ENCODE measurements at regions not wholly inside any gene's neighbourhood (a gene's known extent, or its start where the extent isn't known, plus 50 kb on each side); places are given as distances from the start of the nearest gene placed in this dataset.
"Not testable (repeated sequence)": the region's sequence is repeated elsewhere in the genome, so short reads cannot be mapped to it uniquely, and the experiment has no call there.

GRCh38 chr1:61028136-61028535 is 54.2 kb upstream of the NFIA start:
- H3K4me3 Mint-ChIP-seq: no peak overlapping the region
- H3K27ac Mint-ChIP-seq: no peak overlapping the region
- H3K27me3 Mint-ChIP-seq: no peaks in the 10 kb centered on the region
- no peaks in the 10 kb centered on the region for H3K36me3 Mint-ChIP-seq
- no peaks in the 10 kb centered on the region for H3K4me1 Mint-ChIP-seq (ENCODE audit: low read depth)
- no peaks in the 10 kb centered on the region for H3K9me3 Mint-ChIP-seq (ENCODE audit: low read depth)

GRCh38 chr1:61018068-61018467 is 64.3 kb upstream of the NFIA start:
- H3K27me3 Mint-ChIP-seq: peaks cover 21% of the 10 kb centered on the region
- H3K36me3 Mint-ChIP-seq; H3K4me1 Mint-ChIP-seq (ENCODE audit: low read depth); H3K27ac Mint-ChIP-seq; H3K4me3 Mint-ChIP-seq; H3K9me3 Mint-ChIP-seq (ENCODE audit: low read depth): not testable (repeated sequence)

- Mint-ChIP-seq H3K27me3 (peaks cover 21% of the 10 kb centered on the region), H3K27ac (no peak overlapping the region), H3K4me1 (ENCODE audit: low read depth) (peaks cover 2% of the 10 kb centered on the region), H3K9me3 (ENCODE audit: low read depth) (no peaks in the 10 kb centered on the region), H3K4me3 (no peak overlapping the region), H3K36me3 (no peaks in the 10 kb centered on the region)
Measured at GRCh38 chr1:61017651-61018050, 64.7 kb upstream of the NFIA start.

GRCh38 chr1:61013946-61014667 is 68.3 kb upstream of the NFIA start:
- H3K27me3 Mint-ChIP-seq: peaks cover 17% of the 10 kb centered on the region
- peaks cover 2% of the 10 kb centered on the region for H3K4me1 Mint-ChIP-seq (ENCODE audit: low read depth)
- H3K4me3 Mint-ChIP-seq: no peak overlapping the region
- no peaks in the 10 kb centered on the region for H3K9me3 Mint-ChIP-seq (ENCODE audit: low read depth)
- H3K36me3 Mint-ChIP-seq: no peaks in the 10 kb centered on the region
- no peak overlapping the region for H3K27ac Mint-ChIP-seq

GRCh38 chr1:61013189-61013945 is 69.0 kb upstream of the NFIA start:
- H3K36me3 Mint-ChIP-seq: no peaks in the 10 kb centered on the region
- peaks cover 2% of the 10 kb centered on the region for H3K4me1 Mint-ChIP-seq (ENCODE audit: low read depth)
- no peak overlapping the region for H3K4me3 Mint-ChIP-seq
- H3K9me3 Mint-ChIP-seq (ENCODE audit: low read depth): no peaks in the 10 kb centered on the region
- no peak overlapping the region for H3K27ac Mint-ChIP-seq
- H3K27me3 Mint-ChIP-seq: peaks cover 17% of the 10 kb centered on the region

GRCh38 chr1:61012341-61012761 is 70.0 kb upstream of the NFIA start:
- Mint-ChIP-seq H3K36me3 (no peaks in the 10 kb centered on the region), H3K4me1 (ENCODE audit: low read depth) (peaks cover under 1% of the 10 kb centered on the region), H3K27ac (no peak overlapping the region), H3K27me3 (peaks cover 14% of the 10 kb centered on the region), H3K9me3 (ENCODE audit: low read depth) (no peaks in the 10 kb centered on the region), H3K4me3 (no peak overlapping the region)

- H3K4me3 Mint-ChIP-seq: no peak overlapping the region
- H3K27me3 Mint-ChIP-seq: peaks cover 9% of the 10 kb centered on the region
- no peaks in the 10 kb centered on the region for H3K9me3 Mint-ChIP-seq (ENCODE audit: low read depth)
- H3K36me3 Mint-ChIP-seq: no peaks in the 10 kb centered on the region
- H3K4me1 Mint-ChIP-seq (ENCODE audit: low read depth): no peaks in the 10 kb centered on the region
- no peak overlapping the region for H3K27ac Mint-ChIP-seq
Measured at GRCh38 chr1:61011561-61012263, 70.6 kb upstream of the NFIA start.

GRCh38 chr1:61007534-61008364 is 74.6 kb upstream of the NFIA start:
- Mint-ChIP-seq H3K27me3 (peaks cover 2% of the 10 kb centered on the region), H3K27ac (no peak overlapping the region), H3K9me3 (ENCODE audit: low read depth) (no peaks in the 10 kb centered on the region), H3K4me1 (ENCODE audit: low read depth) (no peaks in the 10 kb centered on the region), H3K36me3 (no peaks in the 10 kb centered on the region), H3K4me3 (no peak overlapping the region)

- no peaks in the 10 kb centered on the region for H3K36me3 Mint-ChIP-seq
- no peak overlapping the region for H3K27ac Mint-ChIP-seq
- peaks cover 2% of the 10 kb centered on the region for H3K27me3 Mint-ChIP-seq
- H3K4me1 Mint-ChIP-seq (ENCODE audit: low read depth): no peaks in the 10 kb centered on the region
- no peak overlapping the region for H3K4me3 Mint-ChIP-seq
- H3K9me3 Mint-ChIP-seq (ENCODE audit: low read depth): no peaks in the 10 kb centered on the region
Measured at GRCh38 chr1:61005614-61006580, 76.5 kb upstream of the NFIA start.

- no peaks in the 10 kb centered on the region for H3K36me3 Mint-ChIP-seq
- H3K27me3 Mint-ChIP-seq: peaks cover 2% of the 10 kb centered on the region
- H3K4me1 Mint-ChIP-seq (ENCODE audit: low read depth): no peaks in the 10 kb centered on the region
- no peaks in the 10 kb centered on the region for H3K9me3 Mint-ChIP-seq (ENCODE audit: low read depth)
- no peak overlapping the region for H3K27ac Mint-ChIP-seq
- no peak overlapping the region for H3K4me3 Mint-ChIP-seq
Measured at GRCh38 chr1:61004262-61005003, 77.9 kb upstream of the NFIA start.

- Mint-ChIP-seq H3K9me3 (ENCODE audit: low read depth) (no peaks in the 10 kb centered on the region), H3K4me1 (ENCODE audit: low read depth) (no peaks in the 10 kb centered on the region), H3K36me3 (no peaks in the 10 kb centered on the region), H3K27me3 (no peaks in the 10 kb centered on the region), H3K27ac (no peak overlapping the region), H3K4me3 (no peak overlapping the region)
Measured at GRCh38 chr1:61000327-61000726, 82.0 kb upstream of the NFIA start.

GRCh38 chr1:60998786-60999185 is 83.6 kb upstream of the NFIA start:
- no peak overlapping the region for H3K4me3 Mint-ChIP-seq

GRCh38 chr1:60994828-60995492 is 87.4 kb upstream of the NFIA start:
- Mint-ChIP-seq H3K27ac (no peak overlapping the region), H3K4me1 (ENCODE audit: low read depth) (no peaks in the 10 kb centered on the region), H3K36me3 (no peaks in the 10 kb centered on the region), H3K4me3 (no peak overlapping the region), H3K27me3 (no peaks in the 10 kb centered on the region), H3K9me3 (ENCODE audit: low read depth) (no peaks in the 10 kb centered on the region)

More at GRCh38 chr1:60998786-60999185, 83.6 kb upstream of the NFIA start:
- Mint-ChIP-seq H3K27ac (no peak overlapping the region), H3K9me3 (ENCODE audit: low read depth) (no peaks in the 10 kb centered on the region), H3K27me3 (no peaks in the 10 kb centered on the region), H3K4me1 (ENCODE audit: low read depth) (no peaks in the 10 kb centered on the region), H3K36me3 (no peaks in the 10 kb centered on the region)

All from activated naive CD8-positive, alpha-beta T cell (primary cell).